HG02610 (cell line): ENCODE measurements at regions not wholly inside any gene's neighbourhood (a gene's known extent, or its start where the extent isn't known, plus 50 kb on each side); places are given as distances from the start of the nearest gene placed in this dataset.

Experiments
- ATAC-seq: cut with Tn5 transposase; IDR thresholded peaks from one replicate; pipeline ENCODE4 v1.9.1; 2021; ENCODE audit warnings: mild to moderate bottlenecking, moderate library complexity; ENCODE audit not compliant: unreplicated experiment

DNA sequence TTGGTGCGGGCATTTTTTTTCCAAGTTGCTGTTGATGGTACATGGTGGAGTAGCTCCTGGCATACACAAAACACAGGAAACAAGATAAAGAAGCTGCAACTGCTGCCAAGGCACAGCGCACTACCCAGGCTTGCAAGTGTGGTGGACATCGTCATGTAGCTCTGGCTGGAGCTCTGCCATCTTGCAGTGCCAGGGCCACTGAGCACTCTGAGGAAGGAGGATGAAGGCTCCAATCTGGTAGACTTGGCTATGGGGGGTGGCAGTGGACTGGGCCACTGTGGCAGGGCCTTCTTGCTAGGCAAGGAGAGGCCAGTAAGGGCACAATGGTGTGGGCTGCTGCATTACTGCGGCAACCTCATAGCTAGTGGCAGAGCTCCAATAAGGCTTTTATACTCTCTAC, 263.5 kb downstream of the CENPW start:
- no peak for ATAC-seq

DNA sequence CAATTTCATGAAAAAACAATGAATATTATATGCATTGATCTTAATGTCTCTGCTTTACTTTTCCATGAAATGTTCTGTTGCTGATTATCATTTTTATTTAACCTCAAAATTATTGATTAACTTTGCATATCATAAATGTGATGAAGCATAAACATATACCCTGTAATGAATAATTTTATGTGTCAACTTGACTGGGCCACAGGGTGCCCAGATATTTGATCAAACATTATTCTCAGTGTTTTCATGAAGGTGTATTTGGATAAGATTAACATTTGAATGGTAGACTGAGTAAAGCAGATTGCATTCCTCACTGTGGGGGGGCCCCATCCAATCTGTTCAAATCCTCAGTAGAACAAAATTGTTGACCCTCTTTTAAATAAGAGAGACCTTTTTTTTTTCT, 265.2 kb downstream of the CENPW start:
- no peak for ATAC-seq

DNA sequence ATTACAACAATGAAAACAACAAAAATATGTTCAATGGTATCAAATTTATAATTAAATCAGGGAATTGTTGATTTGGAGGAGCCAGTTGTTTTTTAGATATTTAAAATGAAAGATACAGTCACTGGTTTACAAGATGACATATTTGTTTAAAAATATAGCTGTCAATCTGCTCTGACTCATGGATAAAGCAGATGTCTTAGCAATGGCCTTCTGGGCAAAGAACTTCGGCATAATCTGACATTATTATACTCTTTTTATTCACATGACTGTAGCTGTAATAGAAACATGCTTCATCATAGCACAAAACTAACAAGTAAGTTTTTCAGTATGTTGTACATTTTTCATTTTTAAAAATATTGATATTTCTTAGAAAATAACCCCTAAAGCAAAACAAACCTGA, 267.4 kb downstream of the CENPW start:
- ATAC-seq: no peak

DNA sequence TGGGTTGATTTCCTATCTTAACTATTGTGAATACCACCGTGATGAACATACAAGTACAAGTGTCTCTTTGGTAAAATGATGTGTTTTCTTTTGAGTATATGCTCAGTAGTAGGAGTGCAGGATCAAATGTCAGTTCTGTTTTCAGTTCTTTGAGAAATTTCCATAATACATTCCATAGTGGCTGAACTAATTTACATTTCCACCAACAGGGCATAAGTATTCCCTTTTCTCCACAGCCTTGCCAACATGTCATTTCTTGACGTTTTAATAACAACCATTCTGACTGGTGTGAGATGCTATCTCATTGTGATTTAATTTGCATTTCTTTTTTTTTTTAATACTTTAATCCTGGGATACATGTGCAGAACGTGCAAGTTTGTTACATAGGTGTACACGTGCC, 268.8 kb downstream of the CENPW start:
- ATAC-seq: no peak

DNA sequence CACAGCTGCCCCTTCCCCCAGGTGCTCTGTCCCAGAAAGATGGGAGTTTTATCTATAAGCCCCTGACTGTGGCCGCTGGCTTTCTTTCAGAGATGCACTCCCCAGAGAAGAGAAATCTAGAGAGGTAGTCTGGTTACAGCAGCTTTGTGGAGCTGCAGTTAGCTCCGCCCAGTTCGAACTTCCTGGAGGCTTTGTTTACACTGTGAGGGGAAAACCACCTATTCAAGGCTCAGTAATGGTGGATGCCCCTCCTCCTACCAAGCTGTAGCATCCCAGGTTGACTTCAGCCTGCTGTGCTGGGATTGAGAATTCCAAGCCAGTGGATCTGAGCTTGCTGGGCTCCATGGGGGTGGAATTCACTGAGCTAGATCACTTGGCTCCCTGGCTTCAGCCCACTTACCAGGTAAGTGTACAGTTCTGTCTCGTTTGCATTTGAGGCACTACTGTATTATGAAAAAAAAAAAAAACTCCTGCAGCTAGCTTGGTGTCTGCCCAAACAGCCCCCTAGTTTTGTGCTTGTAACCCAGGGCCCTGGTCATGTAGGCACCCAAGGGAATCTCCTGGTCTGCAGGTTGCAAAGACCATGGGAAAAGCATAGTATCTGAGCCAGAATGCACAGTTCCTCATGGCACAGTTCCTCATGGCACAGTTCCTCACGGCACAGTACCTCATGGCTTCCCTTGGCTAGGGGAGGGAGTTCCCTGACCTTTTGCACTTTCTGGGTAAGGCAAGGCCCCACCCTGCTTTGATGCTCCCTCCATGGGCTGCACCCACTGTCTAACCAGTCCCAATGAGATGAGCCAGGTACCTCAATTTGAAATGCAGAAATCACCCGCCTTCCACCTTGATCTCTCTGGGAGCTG, 275.0 kb downstream of the CENPW start:
- ATAC-seq: no peak

DNA sequence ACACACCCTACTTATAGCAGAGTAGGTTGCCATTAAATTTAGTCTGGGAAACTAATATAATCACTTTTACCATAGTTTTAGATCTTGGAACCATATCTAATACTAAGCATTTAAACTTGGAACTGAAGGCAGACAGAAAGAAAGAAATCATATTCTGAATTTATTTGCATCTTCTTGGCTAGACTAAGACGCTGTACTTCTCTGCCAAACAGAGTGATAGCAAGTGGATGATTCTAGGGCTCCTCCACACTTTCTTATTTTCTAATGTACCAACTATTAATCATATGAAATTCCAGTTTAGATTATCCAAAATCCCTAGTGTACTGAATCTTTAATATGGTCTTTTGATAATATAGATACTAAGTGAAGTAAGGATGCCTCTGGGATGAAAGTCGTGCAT, 277.0 kb downstream of the CENPW start:
- no peak for ATAC-seq

DNA sequence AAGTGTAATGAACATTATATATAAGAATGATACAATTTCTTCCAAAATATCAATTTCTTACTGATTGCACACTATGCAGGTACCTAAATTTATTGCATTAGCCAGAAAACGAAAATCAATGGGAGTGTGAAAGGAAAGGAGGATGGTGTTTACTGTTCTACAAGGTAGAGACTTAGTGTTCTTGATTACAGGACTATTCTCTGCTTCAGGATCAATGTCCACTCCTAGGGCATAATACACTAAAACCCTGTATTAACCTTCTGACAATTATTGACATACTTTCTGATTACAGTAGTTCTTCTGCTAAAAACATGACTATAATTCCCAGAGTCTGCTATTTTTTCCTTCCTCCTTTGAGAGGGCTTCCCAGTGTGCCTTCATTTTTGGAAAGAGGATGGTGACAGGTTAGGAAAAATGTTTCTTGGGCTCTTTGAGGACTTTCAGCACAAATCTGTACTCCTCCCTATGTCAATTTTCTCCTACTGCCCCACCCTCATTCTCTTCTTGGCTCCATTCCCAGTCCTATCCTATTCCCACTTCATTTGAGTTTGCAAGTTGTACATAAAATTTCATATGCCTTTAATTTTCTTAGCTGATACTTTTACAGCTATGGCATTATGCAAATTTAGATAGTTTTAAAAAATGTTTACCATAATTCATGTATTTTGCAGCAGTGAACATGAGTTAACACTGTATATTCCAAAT, 278.9 kb downstream of the CENPW start:
- no peak for ATAC-seq

DNA sequence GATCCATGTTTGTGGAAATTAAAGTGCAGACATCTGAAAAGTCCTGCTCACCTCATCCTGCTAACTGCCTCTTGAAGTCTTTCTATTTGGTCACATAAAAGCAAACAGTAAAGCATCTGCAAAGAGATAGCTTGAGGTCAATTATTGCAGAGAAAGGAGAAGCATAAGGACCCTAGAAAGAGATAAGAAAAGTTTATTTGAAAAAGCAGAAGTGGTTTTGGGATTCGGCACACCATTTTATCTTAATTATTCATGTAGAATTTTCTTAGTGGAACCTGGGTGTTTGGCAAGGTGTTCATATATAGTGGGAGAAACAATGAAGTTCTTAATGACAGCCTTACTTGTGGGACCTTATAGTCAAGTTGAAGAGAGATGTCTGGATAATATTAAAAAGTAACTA, 280.8 kb downstream of the CENPW start:
- ATAC-seq: no peak

DNA sequence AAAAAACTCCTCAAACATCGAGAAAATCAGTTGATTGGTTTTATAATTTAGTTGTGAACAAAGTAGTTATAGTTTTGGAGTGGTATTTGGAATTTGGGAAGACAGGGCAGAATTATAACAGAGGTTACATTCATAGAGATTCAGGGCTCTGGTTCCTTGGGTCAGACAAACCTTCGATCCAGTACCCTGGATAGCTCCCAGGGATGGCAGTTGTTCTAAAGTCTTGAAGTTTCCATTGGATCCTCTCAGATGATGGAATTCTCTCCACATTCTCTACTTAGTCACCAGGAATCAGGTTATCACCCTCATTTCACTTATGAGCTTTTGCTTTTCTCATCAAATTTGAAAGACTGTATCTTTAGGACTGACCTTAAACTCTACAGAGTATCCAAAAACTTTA, 285.1 kb downstream of the CENPW start:
- no peak for ATAC-seq

DNA sequence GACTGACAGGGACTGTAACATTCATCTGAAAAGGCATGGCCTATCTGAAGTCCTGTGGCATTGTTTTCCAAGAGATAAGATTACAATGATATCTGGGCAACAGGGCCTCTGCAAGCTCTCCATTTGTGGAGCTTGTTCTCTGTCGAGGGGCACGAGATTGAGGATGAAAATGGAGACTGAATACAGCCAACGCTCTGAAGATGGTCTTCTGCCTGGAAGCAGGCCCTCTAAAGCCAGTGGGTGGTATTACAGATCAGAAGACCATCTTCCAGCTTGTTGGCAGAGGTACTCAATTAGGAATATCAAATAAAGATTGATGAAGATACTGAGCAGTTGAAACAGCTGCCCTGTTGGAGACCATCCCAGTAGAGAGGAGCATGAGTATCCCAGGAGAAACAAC, 288.2 kb downstream of the CENPW start:
- ATAC-seq: peak; percentile 40

DNA sequence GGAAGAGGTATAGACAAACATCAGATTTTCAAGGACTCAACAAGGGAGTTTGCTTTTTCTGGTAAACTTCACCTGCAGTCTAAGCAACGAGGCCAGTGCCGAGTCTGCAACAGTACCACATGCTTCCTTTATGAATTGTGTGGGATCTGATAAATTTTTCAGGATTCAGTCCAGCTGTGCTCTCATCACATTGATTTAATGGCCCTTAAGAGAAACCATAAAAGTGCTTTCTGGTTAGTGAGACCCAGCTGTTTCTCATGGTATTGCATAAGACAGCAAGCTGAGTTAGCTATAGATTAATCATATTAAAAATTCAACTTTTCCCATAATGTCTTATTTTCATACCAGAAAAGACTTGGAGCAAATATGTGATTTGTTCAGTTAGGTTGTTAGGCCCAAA, 291.4 kb downstream of the CENPW start:
- no peak for ATAC-seq

DNA sequence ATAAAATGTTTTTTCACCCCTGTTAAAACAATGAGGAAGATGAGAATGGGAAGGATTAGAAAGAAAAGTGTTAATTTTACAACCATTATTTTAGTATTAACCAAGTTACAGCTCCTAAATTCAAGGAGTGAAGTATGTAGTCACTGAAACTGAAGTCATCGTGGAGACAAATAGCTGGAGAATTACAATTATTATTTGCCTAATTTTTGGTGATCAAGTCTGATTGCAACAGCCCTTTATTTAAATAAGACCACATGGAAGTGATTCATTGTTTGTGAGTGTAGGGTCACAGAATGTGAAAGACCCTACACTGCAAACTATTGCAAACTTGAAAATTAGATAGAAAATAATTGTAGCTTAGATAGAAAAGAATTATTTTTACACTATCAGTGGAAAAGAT, 292.4 kb downstream of the CENPW start:
- no peak for ATAC-seq

DNA sequence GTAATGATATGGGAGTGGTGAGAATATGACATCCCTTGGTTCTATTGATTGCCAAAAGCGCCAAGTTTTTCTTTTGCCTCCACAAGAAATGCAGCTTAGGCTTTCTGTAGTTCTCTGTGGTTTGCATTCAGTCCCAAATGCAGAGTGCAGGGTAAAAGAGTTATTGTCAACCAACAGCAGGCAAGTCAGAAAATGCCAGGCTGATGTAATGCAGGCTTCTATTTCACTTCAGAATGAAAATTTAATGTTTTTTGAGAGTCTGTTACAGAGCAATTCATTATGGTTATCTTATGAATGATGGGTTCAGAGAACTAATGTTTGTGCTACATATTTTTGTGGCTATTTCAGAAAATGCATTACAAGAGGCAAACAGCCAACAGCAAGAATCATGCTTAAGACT, 293.5 kb downstream of the CENPW start:
- no peak for ATAC-seq

DNA sequence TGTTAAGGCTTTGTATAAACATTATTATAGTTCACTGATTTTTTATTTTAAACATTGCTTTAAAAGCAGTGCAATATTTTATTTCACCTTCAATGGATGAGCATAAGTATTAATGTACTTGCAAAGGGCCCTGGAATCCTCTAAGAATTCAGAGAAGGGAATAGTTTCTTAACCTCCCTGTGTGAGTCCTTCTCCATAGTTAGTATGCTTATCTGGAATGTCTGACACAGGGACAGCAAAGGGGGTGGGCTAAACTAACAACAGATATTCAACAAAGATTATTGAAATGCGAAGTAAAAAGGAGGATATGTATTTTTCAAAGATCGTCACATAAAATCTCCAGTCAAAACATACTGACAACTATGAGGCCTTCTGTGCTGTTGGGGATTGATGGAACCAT, 300.4 kb downstream of the CENPW start:
- no peak for ATAC-seq

DNA sequence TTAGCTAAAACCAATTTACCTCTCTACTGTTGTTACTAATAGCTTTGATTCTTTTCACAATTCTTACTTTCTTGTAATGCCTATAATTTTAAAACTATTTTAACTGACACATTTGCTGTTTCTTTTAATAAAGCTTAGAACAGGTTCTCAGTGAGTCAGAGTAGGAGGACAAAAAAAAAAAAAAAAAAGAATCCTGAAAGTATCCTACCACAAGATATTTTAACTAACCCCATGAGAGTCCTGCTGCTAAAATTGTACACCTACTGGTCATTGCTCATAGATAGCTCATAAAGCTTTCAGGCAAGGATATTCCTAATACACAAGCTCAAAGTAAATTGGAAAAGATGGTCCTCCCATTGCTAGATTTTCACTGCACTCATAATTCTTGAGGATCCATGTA, 301.0 kb downstream of the CENPW start:
- no peak for ATAC-seq

DNA sequence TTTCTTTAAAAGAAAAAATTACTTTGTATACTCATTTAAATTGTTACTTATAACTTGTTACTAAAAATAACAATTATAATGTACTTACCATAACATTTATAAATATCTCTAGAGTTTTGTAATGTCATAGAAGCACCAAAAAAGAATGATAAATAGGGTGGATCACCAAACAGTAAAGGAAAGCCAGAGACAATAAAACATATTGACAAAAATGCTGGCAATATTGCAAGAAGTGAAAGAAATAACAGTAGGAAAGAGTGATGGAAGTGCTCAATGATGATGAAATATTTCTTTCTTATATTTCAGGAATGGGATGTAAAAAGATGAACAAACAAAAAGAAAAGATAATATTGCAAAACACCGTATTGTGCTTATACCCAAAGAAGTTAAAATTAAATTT, 301.7 kb downstream of the CENPW start:
- no peak for ATAC-seq

DNA sequence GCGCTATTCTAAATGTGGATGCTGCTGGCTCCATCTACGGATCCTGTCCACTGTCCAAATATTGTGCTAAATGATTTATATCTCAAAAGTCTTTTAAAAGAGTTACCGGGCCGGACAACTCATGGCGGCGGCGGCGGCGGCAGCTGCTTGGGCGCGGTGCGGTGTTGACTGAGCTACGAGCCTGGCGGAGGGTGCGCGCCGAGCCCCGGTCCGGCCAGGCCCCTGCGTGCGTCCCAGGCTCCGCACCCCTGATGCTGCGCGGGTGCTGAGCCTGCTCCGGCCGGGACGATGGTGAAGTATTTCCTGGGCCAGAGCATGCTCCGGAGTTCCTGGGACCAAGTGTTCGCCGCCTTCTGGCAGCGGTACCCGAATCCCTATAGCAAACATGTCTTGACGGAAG, 303.4 kb downstream of the CENPW start:
- no peak for ATAC-seq

DNA sequence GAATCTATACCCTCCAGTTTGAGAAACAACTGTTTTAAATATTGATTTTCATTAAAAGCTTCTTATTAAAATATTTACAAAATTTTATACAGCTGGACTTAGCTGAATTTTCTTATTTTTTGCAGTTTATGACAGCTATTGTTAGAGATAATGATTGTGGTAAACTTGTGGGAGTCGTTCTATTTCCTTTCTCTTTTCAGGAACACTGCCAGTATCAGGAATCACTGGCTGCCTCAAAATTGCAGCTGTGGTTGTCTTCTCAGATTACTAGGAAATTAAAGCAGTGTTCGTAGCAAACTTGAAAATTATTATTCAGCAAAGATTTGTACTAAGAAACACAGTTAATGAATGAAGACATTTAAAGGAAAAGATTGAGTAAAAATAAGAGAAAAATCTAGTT, 311.0 kb downstream of the CENPW start:
- ATAC-seq: no peak

DNA sequence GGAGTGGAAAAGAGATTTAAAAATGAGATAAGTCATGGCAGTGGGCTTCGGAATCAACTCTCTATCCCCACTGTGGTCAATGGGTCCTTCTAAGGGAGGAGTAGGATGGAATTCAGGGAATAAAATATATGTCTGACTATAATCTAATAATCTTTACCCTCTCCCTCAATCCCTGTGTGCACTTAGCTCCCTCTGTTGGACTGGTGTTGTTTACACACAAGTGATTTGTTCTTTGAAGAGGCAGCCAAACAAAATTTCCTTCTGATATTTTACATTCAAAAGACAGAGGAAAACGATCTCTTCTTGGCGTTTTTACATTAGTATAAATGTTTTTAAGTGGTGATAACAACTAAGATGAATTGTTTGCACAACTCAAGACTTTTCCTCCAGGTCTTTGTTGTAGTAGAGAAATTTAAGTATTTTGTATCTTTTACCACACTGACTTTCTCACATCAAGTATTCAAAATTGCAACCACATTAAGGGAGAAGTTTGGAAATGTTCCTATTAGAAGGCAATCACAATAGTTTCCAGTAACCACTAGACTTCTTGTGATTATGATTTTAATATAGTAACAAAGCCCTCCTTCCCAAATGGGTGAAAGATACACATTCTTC, 317.8 kb downstream of the CENPW start:
- no peak for ATAC-seq

DNA sequence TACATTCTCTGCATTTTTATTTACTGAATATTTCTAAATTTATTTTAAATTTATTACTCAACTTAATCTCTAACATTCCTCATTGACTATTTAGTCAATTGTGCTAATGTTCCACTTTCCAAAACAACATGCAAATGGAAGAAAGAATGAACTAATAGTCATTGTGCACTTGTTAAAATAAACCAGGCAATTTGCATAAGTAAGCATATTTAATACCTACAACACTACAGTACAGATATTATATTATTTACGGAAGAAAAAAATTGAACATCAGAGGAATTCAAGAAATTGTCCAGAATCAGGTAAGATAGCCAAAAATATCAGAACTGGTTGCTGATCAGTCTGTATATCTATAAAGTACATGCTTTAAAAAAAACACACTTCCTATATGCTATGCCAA, 320.5 kb downstream of the CENPW start:
- no peak for ATAC-seq

DNA sequence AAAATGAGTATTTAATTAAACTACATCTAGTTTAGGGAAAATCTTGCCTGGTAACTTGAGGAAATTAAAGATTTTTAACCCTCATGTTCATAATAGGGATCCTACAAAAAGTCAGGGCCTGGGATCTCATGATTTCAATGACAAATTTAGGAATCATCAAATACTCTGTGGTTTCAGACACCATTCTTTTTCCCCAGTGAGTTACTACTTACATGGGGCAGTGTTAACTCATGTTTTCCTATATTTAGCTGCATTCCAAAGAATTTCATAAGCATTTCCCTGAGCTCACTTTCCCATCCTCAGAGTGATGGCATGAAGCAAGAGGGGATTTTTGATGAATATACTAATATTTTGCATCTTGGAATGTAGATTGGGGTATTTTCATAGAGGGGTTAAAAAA, 321.7 kb downstream of the CENPW start:
- no peak for ATAC-seq

DNA sequence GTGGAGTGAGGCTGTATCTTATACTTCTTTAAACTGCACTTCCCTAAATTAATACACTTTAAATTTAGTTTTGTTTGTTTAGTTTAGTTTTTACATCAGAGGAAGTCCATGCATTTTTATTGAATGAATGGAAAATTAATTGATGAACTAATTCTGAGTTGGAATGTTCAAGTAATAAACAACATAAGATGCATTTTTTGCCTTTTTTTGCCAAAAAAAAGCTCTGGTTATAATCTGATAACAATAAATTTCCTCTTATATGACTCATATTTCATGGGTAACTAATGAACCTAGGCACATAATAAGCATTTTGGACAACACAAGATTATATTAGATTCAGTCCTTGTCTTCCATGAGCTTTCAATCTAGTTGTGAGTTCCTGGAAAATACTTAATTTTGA, 323.1 kb downstream of the CENPW start:
- ATAC-seq: no peak
